ENCODE measurements at regions not wholly inside any gene's neighbourhood (a gene's known extent, or its start where the extent isn't known, plus 50 kb on each side); places are given as distances from the start of the nearest gene placed in this dataset.

- H3K4me3 Mint-ChIP-seq, result no peak overlapping the region
These were observed 396.0 kb upstream of the ZNF608 start for GRCh38 chr5:125142458-125142857.

GRCh38 chr5:125143011-125143410, 396.6 kb upstream of the ZNF608 start:
- Mint-ChIP-seq H3K4me3 (no peak overlapping the region), H3K27ac (no peak overlapping the region), H3K4me1 (peaks cover 11% of the 10 kb centered on the region), H3K36me3 (ENCODE audit: low read depth) (no peaks in the 10 kb centered on the region), H3K9me3 (no peaks in the 10 kb centered on the region), H3K27me3 (ENCODE audit: insufficient read depth) (no peaks in the 10 kb centered on the region)
- Histone ChIP-seq H3K9ac (ENCODE audit: extremely low read depth, low read length, poor library complexity, severe bottlenecking) (no peak overlapping the region), H3K9me3 (ENCODE audit: control insufficient read depth, low read length) (no peaks in the 10 kb centered on the region), H3K27me3 (ENCODE audit: control insufficient read depth, insufficient read depth, low read length, poor library complexity, severe bottlenecking) (no peaks in the 10 kb centered on the region), H3K4me1 (ENCODE audit: control insufficient read depth, insufficient read depth, low read length) (no peaks in the 10 kb centered on the region), H3K4me3 (ENCODE audit: low read length) (no peak overlapping the region), H3K36me3 (ENCODE audit: control insufficient read depth, insufficient read depth, low read length) (no peaks in the 10 kb centered on the region), H3K27ac (ENCODE audit: low read depth, low read length) (no peak overlapping the region)
- 90 to 100% methylated on average over 1 to 2 of the region's 2 CpGs for WGBS, 2 experiments (ENCODE audit: insufficient coverage in 1 of 2, insufficient read length in 1 of 2)
- no peak for TF ChIP-seq CTCF (conservative IDR thresholded peaks at IDR 0.05)
- no peak for DNase-seq

More at GRCh38 chr5:125142458-125142857, 396.0 kb upstream of the ZNF608 start:
- no peak for TF ChIP-seq CTCF (conservative IDR thresholded peaks at IDR 0.05)
- H3K4me3 ChIP-seq (ENCODE audit: low read length), result no peak overlapping the region
- no peaks in the 10 kb centered on the region for H3K36me3 ChIP-seq (ENCODE audit: control insufficient read depth, insufficient read depth, low read length)
- H3K27ac ChIP-seq (ENCODE audit: low read depth, low read length), result no peak overlapping the region
- Mint-ChIP-seq H3K36me3 (ENCODE audit: low read depth) (no peaks in the 10 kb centered on the region), H3K27ac (no peak overlapping the region), H3K9me3 (no peaks in the 10 kb centered on the region), H3K27me3 (ENCODE audit: insufficient read depth) (no peaks in the 10 kb centered on the region), H3K4me1 (peaks cover 11% of the 10 kb centered on the region)
- no peak for DNase-seq
- no peak overlapping the region for H3K9ac ChIP-seq (ENCODE audit: extremely low read depth, low read length, poor library complexity, severe bottlenecking)
- no peaks in the 10 kb centered on the region for H3K9me3 ChIP-seq (ENCODE audit: control insufficient read depth, low read length)
- no peaks in the 10 kb centered on the region for H3K27me3 ChIP-seq (ENCODE audit: control insufficient read depth, insufficient read depth, low read length, poor library complexity, severe bottlenecking)
- no peaks in the 10 kb centered on the region for H3K4me1 ChIP-seq (ENCODE audit: control insufficient read depth, insufficient read depth, low read length)

GRCh38 chr5:125148076-125148475, 401.6 kb upstream of the ZNF608 start:
- Mint-ChIP-seq H3K36me3 (ENCODE audit: low read depth) (no peaks in the 10 kb centered on the region), H3K4me1 (peaks cover 22% of the 10 kb centered on the region), H3K4me3 (no peak overlapping the region), H3K27ac (no peak overlapping the region), H3K27me3 (ENCODE audit: insufficient read depth) (no peaks in the 10 kb centered on the region), H3K9me3 (no peaks in the 10 kb centered on the region)
- no peak for DNase-seq
- TF ChIP-seq CTCF (conservative IDR thresholded peaks at IDR 0.05), result no peak
- Histone ChIP-seq H3K27me3 (ENCODE audit: control insufficient read depth, insufficient read depth, low read length, poor library complexity, severe bottlenecking) (no peaks in the 10 kb centered on the region), H3K9ac (ENCODE audit: extremely low read depth, low read length, poor library complexity, severe bottlenecking) (no peak overlapping the region), H3K36me3 (ENCODE audit: control insufficient read depth, insufficient read depth, low read length) (no peaks in the 10 kb centered on the region), H3K4me3 (ENCODE audit: low read length) (no peak overlapping the region), H3K9me3 (ENCODE audit: control insufficient read depth, low read length) (no peaks in the 10 kb centered on the region), H3K4me1 (ENCODE audit: control insufficient read depth, insufficient read depth, low read length) (peaks cover 2% of the 10 kb centered on the region), H3K27ac (ENCODE audit: low read depth, low read length) (no peak overlapping the region)
- WGBS, 2 experiments (ENCODE audit: insufficient coverage in 1 of 2, insufficient read length in 1 of 2), result 93 to 100% methylated on average over 1 of the region's 1 CpG
